ENCODE measurements at regions not wholly inside any gene's neighbourhood (a gene's known extent, or its start where the extent isn't known, plus 50 kb on each side); places are given as distances from the start of the nearest gene placed in this dataset.

DNA sequence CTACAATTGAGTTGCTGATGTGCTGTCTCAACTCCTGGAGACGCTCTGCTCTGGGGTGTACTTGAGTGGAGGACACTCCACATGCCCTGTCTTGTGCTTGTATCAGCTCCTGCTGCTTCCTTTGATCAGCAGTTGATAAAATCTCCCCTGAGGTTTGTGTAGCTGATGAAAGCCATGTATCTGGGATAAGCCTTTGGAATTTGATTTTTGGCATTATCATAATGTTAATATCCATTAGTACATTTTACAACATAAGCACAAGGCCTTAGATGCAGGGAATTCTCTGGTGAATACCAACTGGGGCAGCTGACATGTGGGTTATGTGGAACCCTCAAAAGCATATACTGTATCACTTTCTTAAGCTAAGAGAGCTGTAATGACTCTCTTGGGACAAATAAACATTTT, 222.7 kb upstream of the ITGA4 start:
- TF ChIP-seq CTCF (IDR thresholded peaks at IDR 0.05) (no peak), POLR2A (IDR thresholded peaks at IDR 0.05) (no peak)

All from breast epithelium (tissue), 3 donors.